SK-N-SH (cell line): ENCODE measurements at regions not wholly inside any gene's neighbourhood (a gene's known extent, or its start where the extent isn't known, plus 50 kb on each side); places are given as distances from the start of the nearest gene placed in this dataset.

Experiments
- CTCF ChIP-seq: fragments of 200-600 bp; sonication (generic); IDR thresholded peaks from 2 replicates; pipeline ENCODE4 v1.6.1; 2017; ENCODE audit warnings: antibody characterized with exemption, mild to moderate bottlenecking, moderate library complexity
- EZH2phosphoT487 ChIP-seq: fragments of 200-600 bp; sonication (generic); IDR thresholded peaks from 2 replicates; pipeline ENCODE4 v1.6.1; 2017; ENCODE audit warnings: low read depth, mixed run types, mild to moderate bottlenecking, antibody characterized with exemption, moderate library complexity, borderline replicate concordance
- MAX ChIP-seq: IDR thresholded peaks from 2 replicates; pipeline ENCODE4 v1.4.0; 2012; ENCODE audit warnings: low read depth
- POLR2AphosphoS5 ChIP-seq: IDR thresholded peaks from 2 replicates; pipeline ENCODE4 v1.6.1; 2012; ENCODE audit warnings: low read depth, low read length
- SIN3A ChIP-seq: IDR thresholded peaks from 2 replicates; pipeline ENCODE4 v1.6.1; 2012; ENCODE audit warnings: low read depth, mild to moderate bottlenecking, low read length, moderate library complexity, borderline replicate concordance
- USF1 ChIP-seq: IDR thresholded peaks from 2 replicates; pipeline ENCODE4 v1.4.0; 2012; ENCODE audit warnings: low read depth, borderline replicate concordance
- USF2 ChIP-seq: fragments of 150-350 bp; IDR thresholded peaks from 2 replicates; pipeline ENCODE4 v1.6.1; 2017; ENCODE audit warnings: antibody characterized with exemption, low read length, low read depth, borderline replicate concordance

GRCh38 chr17:51487947-51488346, 227.6 kb downstream of the UTP18 start:
- TF ChIP-seq POLR2AphosphoS5 (no peak), CTCF (no peak), SIN3A (no peak), EZH2phosphoT487 (no peak), USF2 (no peak), MAX (no peak), USF1 (no peak)
